ENCODE measurements at regions not wholly inside any gene's neighbourhood (a gene's known extent, or its start where the extent isn't known, plus 50 kb on each side); places are given as distances from the start of the nearest gene placed in this dataset.
A peak's percentile ranks its signal among the peaks of the same experiment; 100 is the strongest.

GRCh38 chr1:204763773-204764427, 78.4 kb upstream of the LRRN2 start (continued):
- TF ChIP-seq, protein P1, sequence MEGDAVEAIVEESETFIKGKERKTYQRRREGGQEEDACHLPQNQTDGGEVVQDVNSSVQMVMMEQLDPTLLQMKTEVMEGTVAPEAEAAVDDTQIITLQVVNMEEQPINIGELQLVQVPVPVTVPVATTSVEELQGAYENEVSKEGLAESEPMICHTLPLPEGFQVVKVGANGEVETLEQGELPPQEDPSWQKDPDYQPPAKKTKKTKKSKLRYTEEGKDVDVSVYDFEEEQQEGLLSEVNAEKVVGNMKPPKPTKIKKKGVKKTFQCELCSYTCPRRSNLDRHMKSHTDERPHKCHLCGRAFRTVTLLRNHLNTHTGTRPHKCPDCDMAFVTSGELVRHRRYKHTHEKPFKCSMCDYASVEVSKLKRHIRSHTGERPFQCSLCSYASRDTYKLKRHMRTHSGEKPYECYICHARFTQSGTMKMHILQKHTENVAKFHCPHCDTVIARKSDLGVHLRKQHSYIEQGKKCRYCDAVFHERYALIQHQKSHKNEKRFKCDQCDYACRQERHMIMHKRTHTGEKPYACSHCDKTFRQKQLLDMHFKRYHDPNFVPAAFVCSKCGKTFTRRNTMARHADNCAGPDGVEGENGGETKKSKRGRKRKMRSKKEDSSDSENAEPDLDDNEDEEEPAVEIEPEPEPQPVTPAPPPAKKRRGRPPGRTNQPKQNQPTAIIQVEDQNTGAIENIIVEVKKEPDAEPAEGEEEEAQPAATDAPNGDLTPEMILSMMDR (IDR thresholded peaks at IDR 0.05 in 2 of 3, conservative IDR thresholded peaks at IDR 0.05 in 1 of 3; ENCODE audit: insufficient read depth in 2 of 3, low read depth in 1 of 3, low read length in 3 of 3): peak; percentile 93 to 97 (median 95)
- TF ChIP-seq GATAD2B (IDR thresholded peaks at IDR 0.05; ENCODE audit: borderline replicate concordance) (peak; percentile 62; the same call in 1 of the 2 replicates), ESRRA (IDR thresholded peaks at IDR 0.05; ENCODE audit: borderline replicate concordance, low read depth) (peak; percentile 72), ETV5 (CRISPR knock-in tag; IDR thresholded peaks at IDR 0.05; ENCODE audit: low read depth) (peak; percentile 75), PHF21A (IDR thresholded peaks at IDR 0.05; ENCODE audit: borderline replicate concordance, low read depth) (0 out of 2 replicates have a peak, but pooled peaks have one; percentile 30), CTBP1 (IDR thresholded peaks at IDR 0.05; ENCODE audit: borderline replicate concordance) (peak; percentile 90)

DNA sequence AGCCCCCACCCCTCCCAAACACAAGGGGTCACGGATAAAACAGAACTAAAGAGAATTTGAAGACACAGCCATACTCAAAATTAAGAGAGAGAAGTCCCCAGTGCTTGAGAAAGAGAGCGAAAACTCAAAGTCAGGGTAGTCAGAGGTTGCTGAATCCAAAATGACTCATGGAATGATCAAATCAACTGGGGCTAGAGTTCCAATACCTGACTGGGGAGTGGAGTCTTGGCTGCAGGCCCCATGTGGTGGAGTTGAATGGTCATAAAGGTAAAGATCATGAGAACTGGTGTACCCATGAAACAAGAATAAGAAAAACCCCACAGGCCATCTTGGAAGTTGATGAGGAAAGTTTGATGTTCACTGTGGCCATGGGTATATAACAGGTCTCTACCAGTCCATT, 84.5 kb upstream of the LRRN2 start:
- Histone ChIP-seq H3K4me1 (replicated peaks in 1 of 2; ENCODE audit: control insufficient read depth in 2 of 2, insufficient read depth in 2 of 2, low read length in 2 of 2) (no peaks in the 10 kb centered on the region), H3K36me3 (ENCODE audit: control insufficient read depth, insufficient read depth, low read length) (no peaks in the 10 kb centered on the region), H3K9me3 (replicated peaks; ENCODE audit: control insufficient read depth, insufficient read depth, low read depth, low read length) (no peaks in the 10 kb centered on the region), H4K20me1 (replicated peaks; ENCODE audit: control insufficient read depth, insufficient read depth, low read length) (no peaks in the 10 kb centered on the region), H3K9ac (ENCODE audit: insufficient read depth in 1 of 2, low read depth in 2 of 2, low read length in 2 of 2) (no peak overlapping the region), H3K27me3 (ENCODE audit: control insufficient read depth in 2 of 2, insufficient read depth in 2 of 2, low read length in 2 of 2) (peaks cover 19 to 48% of the 10 kb centered on the region in 2 experiments), H3K4me3 (no peak overlapping the region), H3K79me2 (ENCODE audit: control insufficient read depth, insufficient read depth, low read length) (no peaks in the 10 kb centered on the region), H3K4me2 (ENCODE audit: insufficient read depth, low read length) (no peak overlapping the region), H3K9me1 (ENCODE audit: control insufficient read depth, insufficient read depth, low read length) (no peaks in the 10 kb centered on the region), H3K27ac (ENCODE audit: extremely low read depth, low read depth, low read length) (no peak overlapping the region), H2AFZ (ENCODE audit: low read depth, low read length) (no peak overlapping the region)
- no peak for TF ChIP-seq SMAD1 (IDR thresholded peaks at IDR 0.05; ENCODE audit: low read depth, low read length, partially characterized antibody)
- TF ChIP-seq, protein P2, sequence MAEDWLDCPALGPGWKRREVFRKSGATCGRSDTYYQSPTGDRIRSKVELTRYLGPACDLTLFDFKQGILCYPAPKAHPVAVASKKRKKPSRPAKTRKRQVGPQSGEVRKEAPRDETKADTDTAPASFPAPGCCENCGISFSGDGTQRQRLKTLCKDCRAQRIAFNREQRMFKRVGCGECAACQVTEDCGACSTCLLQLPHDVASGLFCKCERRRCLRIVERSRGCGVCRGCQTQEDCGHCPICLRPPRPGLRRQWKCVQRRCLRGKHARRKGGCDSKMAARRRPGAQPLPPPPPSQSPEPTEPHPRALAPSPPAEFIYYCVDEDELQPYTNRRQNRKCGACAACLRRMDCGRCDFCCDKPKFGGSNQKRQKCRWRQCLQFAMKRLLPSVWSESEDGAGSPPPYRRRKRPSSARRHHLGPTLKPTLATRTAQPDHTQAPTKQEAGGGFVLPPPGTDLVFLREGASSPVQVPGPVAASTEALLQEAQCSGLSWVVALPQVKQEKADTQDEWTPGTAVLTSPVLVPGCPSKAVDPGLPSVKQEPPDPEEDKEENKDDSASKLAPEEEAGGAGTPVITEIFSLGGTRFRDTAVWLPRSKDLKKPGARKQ (CRISPR knock-in tag; IDR thresholded peaks at IDR 0.05): no peak
- no peak for TF ChIP-seq JUNB (CRISPR knock-in tag; conservative IDR thresholded peaks at IDR 0.05)
- DNase-seq (ENCODE audit: extremely low read depth in 1 of 4, low spot score in 3 of 4): no peak
- intact Hi-C loops (cut with micrococcal nuclease): no loop called here
- FAIRE-seq: no peak
- in situ Hi-C loops (cut with MboI): no loop called here
- 4% methylated on average over 2 of the region's 2 CpGs for WGBS (ENCODE audit: insufficient coverage, low coverage, missing lambda C conversion rate)
- no peak for ATAC-seq
- POLR2A ChIA-PET: interaction anchor here (0.7 kb wide), 1 partner anchor 32 kb away, joined by 3 read pairs; no protein-coding TSS in a partner anchor
- no TSS peak for BruUV-seq (replicated peaks)
- CTCF ChIA-PET (ENCODE audit: low intra/inter-chr PET ratio): no interaction called here
